Right atrium auricular region (tissue), 2 donors: ENCODE measurements at regions not wholly inside any gene's neighbourhood (a gene's known extent, or its start where the extent isn't known, plus 50 kb on each side); places are given as distances from the start of the nearest gene placed in this dataset.

Experiments
- DNase-seq: peaks from one replicate; pipeline ENCODE4 v3.0.0-alpha.2; 2019; ENCODE audit warnings: low spot score
- H3K27ac ChIP-seq, 2 donors: fragments of 200-600 bp; sonication (generic); 1 replicate in 1 of 2; 2 replicates in 1 of 2; pipeline ENCODE4 v1.5.1; 2016 to 2019
- H3K27me3 ChIP-seq, 2 donors: fragments of 200-600 bp; sonication (generic); one replicate each; pipeline versions ENCODE4 v1.5.1 to v1.6.0; 2017 to 2019
- H3K36me3 ChIP-seq: fragments of 200-600 bp; sonication (generic); one replicate; pipeline ENCODE4 v1.5.1; 2016
- H3K4me1 ChIP-seq, 2 donors: fragments of 200-600 bp; sonication (generic); one replicate each; pipeline versions ENCODE4 v1.5.1 to v1.6.0; 2017 to 2019
- H3K4me3 ChIP-seq, 2 donors: fragments of 200-600 bp; sonication (generic); 1 replicate in 1 of 2; 2 replicates in 1 of 2; pipeline ENCODE4 v1.5.1; 2017 to 2019; ENCODE audit warnings: mild to moderate bottlenecking in 1 of 2, moderate library complexity in 1 of 2
- H3K9me3 ChIP-seq, 2 donors: fragments of 200-600 bp; sonication (generic); one replicate each; pipeline ENCODE4 v1.5.1; 2019
- TF ChIP-seq, protein P1 (sequence below), 2 donors: fragments of 200-600 bp; sonication (generic); IDR thresholded peaks; one replicate each; pipeline ENCODE4 v1.5.1; 2019; ENCODE audit warnings: antibody characterized with exemption in 2 of 2

DNA sequence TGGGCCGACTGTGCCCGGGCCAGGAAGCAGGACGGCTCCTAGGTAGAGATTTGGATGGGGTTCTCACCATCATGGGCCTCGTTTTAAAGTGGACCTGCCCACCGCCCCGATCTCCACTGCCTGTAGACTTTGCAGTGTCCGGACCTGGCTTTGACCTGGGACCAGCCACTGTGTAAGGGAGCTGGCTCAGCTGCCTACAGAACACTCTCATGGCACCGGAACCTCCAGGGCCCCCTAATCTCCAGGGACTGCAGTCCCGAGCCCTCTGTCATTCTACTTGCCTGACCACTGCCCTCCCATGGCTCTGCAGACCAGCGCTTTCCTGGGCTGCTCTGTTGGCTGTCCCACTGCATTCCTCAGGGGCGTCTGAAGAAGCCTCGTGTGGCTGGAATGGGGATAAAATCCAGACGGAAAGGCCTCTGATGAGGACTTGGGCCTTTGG lies 120.8 kb downstream of the GLI2 start:
- Histone ChIP-seq H3K27ac (no peak overlapping the region), H3K4me1 (peaks cover 0 to 9% of the 10 kb centered on the region in 2 donors), H3K36me3 (no peaks in the 10 kb centered on the region), H3K9me3 (no peaks in the 10 kb centered on the region), H3K4me3 (no peak overlapping the region), H3K27me3 (no peaks in the 10 kb centered on the region)
- TF ChIP-seq, protein P1, sequence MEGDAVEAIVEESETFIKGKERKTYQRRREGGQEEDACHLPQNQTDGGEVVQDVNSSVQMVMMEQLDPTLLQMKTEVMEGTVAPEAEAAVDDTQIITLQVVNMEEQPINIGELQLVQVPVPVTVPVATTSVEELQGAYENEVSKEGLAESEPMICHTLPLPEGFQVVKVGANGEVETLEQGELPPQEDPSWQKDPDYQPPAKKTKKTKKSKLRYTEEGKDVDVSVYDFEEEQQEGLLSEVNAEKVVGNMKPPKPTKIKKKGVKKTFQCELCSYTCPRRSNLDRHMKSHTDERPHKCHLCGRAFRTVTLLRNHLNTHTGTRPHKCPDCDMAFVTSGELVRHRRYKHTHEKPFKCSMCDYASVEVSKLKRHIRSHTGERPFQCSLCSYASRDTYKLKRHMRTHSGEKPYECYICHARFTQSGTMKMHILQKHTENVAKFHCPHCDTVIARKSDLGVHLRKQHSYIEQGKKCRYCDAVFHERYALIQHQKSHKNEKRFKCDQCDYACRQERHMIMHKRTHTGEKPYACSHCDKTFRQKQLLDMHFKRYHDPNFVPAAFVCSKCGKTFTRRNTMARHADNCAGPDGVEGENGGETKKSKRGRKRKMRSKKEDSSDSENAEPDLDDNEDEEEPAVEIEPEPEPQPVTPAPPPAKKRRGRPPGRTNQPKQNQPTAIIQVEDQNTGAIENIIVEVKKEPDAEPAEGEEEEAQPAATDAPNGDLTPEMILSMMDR (IDR thresholded peaks at IDR 0.05): no peak
- no peak for DNase-seq

DNA sequence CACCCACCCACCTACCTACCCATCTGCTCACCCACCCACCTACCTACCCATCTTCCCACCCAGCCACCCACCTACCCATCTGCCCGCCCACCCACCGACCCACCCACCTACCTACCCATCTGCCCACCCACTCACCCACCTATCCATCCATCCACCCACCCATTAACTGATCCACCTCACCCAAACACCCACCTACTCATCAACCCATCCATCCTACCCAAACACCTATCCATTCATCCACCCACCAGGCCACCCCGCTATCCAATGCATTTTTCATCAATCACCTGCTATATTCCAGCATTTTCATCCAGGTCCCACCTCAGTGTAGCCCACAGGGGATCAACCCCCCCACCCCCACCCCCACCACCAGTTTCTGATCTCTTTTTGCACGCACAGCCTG lies 121.8 kb downstream of the GLI2 start:
- H3K9me3 ChIP-seq: no peaks in the 10 kb centered on the region
- no peaks in the 10 kb centered on the region for H3K36me3 ChIP-seq
- H3K4me3 ChIP-seq: no peak overlapping the region
- no peaks in the 10 kb centered on the region for H3K27me3 ChIP-seq
- no peak overlapping the region for H3K27ac ChIP-seq
- TF ChIP-seq, protein P1 (IDR thresholded peaks at IDR 0.05): no peak
- no peak for DNase-seq
- H3K4me1 ChIP-seq: peaks cover 0 to 9% of the 10 kb centered on the region in 2 donors

DNA sequence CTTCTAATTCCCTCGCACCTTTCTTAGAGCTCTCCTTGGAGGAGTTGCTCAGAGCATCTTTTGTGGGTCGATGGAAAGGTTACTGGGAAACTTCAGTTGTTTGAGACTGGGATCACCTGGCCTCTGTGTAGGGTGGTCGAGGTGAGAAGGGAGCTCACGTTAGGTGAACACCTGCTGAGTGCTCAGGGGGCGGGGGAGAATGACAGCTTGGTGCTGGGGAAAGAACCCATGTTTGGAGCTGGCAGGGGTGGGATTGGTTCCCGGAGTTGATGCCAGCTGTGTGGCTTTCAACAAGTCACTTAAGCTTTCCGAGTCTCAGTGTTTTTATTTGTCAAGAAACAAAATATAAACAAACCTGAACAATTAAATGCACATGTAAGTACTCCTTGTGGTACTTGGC lies 122.3 kb downstream of the GLI2 start:
- no peak overlapping the region for H3K4me3 ChIP-seq
- H3K27ac ChIP-seq: no peak overlapping the region
- H3K36me3 ChIP-seq: no peaks in the 10 kb centered on the region
- H3K9me3 ChIP-seq: no peaks in the 10 kb centered on the region
- DNase-seq: no peak
- TF ChIP-seq, protein P1 (IDR thresholded peaks at IDR 0.05): no peak
- H3K27me3 ChIP-seq: no peaks in the 10 kb centered on the region
- H3K4me1 ChIP-seq: peaks cover 0 to 9% of the 10 kb centered on the region in 2 donors

DNA sequence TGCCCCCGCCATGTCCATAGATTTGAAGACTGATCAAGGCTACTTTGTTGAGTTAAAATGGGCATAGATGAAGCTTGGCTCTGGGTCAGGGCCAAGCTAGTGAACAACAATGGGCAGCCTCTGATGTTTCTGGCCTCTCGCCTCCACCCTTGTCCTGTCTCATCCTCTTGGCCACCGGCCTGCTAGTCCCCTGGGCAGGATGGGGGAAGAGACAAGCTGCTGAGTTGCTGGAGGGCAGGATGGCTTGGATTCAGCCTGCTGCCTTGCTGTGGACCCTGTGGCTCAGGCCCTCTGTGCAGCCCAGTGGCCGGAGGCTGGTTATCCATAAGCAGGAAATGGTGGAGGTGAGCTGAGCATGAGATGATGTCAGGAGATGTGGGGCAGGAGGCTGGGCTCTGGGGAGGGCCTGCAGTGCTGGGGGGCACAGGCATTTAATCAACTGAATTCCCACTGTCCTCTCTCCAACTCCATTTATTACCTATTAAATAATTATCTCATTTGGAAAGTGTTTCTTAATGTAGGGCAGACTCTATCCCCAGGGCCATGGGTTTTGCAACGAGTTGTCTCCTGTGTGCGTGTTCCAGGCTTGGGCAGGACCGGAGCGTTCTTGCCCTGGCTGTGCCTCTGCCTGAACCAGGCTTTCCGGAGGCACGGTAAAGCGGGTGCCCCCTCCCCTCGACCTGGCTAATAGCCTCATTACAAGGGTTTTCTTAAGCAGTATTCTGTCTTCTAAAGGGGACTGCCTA lies 122.9 kb downstream of the GLI2 start:
- peaks cover 0 to 9% of the 10 kb centered on the region in 2 donors for H3K4me1 ChIP-seq
- no peak for DNase-seq
- no peak overlapping the region for H3K27ac ChIP-seq
- TF ChIP-seq, protein P1 (IDR thresholded peaks at IDR 0.05): no peak
- no peak overlapping the region for H3K4me3 ChIP-seq
- no peaks in the 10 kb centered on the region for H3K27me3 ChIP-seq
- no peaks in the 10 kb centered on the region for H3K9me3 ChIP-seq
- H3K36me3 ChIP-seq: no peaks in the 10 kb centered on the region

DNA sequence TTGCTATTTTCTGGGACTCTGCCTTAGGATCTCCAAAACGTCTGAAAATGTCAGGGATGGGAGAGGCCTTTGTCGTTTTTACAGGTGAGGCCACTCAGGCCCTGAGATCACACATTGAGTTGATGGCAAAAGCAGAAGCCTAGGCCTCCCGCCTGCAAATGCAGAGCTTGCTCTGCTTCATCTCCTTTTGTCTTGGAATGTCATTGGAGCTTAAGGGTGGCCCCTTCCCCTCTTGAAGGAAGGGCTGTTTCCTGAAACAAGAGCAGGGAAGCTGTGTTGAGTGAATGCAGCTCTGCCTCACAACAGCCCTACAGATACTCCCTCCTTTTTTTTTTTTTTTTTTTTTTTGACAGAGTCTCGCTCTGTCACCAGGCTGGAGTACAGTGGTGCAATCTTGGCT lies 123.5 kb downstream of the GLI2 start:
- no peak overlapping the region for H3K27ac ChIP-seq

More for the DNA sequence above, 123.5 kb downstream of the GLI2 start:
- no peaks in the 10 kb centered on the region for H3K27me3 ChIP-seq
- H3K4me1 ChIP-seq: peaks cover 0 to 14% of the 10 kb centered on the region in 2 donors
- H3K36me3 ChIP-seq: no peaks in the 10 kb centered on the region
- DNase-seq: no peak
- H3K9me3 ChIP-seq: no peaks in the 10 kb centered on the region
- no peak overlapping the region for H3K4me3 ChIP-seq
- TF ChIP-seq, protein P1 (IDR thresholded peaks at IDR 0.05): no peak
